ENCODE measurements at regions not wholly inside any gene's neighbourhood (a gene's known extent, or its start where the extent isn't known, plus 50 kb on each side); places are given as distances from the start of the nearest gene placed in this dataset.

GRCh38 chr3:72489901-72490300 lies 358.3 kb downstream of the SHQ1 start:
- TF ChIP-seq, protein P1, sequence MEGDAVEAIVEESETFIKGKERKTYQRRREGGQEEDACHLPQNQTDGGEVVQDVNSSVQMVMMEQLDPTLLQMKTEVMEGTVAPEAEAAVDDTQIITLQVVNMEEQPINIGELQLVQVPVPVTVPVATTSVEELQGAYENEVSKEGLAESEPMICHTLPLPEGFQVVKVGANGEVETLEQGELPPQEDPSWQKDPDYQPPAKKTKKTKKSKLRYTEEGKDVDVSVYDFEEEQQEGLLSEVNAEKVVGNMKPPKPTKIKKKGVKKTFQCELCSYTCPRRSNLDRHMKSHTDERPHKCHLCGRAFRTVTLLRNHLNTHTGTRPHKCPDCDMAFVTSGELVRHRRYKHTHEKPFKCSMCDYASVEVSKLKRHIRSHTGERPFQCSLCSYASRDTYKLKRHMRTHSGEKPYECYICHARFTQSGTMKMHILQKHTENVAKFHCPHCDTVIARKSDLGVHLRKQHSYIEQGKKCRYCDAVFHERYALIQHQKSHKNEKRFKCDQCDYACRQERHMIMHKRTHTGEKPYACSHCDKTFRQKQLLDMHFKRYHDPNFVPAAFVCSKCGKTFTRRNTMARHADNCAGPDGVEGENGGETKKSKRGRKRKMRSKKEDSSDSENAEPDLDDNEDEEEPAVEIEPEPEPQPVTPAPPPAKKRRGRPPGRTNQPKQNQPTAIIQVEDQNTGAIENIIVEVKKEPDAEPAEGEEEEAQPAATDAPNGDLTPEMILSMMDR (conservative IDR thresholded peaks at IDR 0.05; ENCODE audit: low read depth in 2 of 2) = no peak
- TF ChIP-seq POLR2AphosphoS5 (IDR thresholded peaks at IDR 0.05; ENCODE audit: low read depth) (no peak), ZNF462 (CRISPR knock-in tag; IDR thresholded peaks at IDR 0.05) (no peak), STAT1 (IDR thresholded peaks at IDR 0.05; ENCODE audit: unreplicated experiment) (no peak), REST (IDR thresholded peaks at IDR 0.05; ENCODE audit: unreplicated experiment) (no peak), JUNB (IDR thresholded peaks at IDR 0.05; ENCODE audit: unreplicated experiment) (no peak), EZH2phosphoT487 (IDR thresholded peaks at IDR 0.05; ENCODE audit: unreplicated experiment) (no peak), ZNF331 (CRISPR knock-in tag; IDR thresholded peaks at IDR 0.05; ENCODE audit: low read depth) (no peak), EZH2 (IDR thresholded peaks at IDR 0.05; ENCODE audit: low read depth, unreplicated experiment) (no peak)
